ENCODE measurements at regions not wholly inside any gene's neighbourhood (a gene's known extent, or its start where the extent isn't known, plus 50 kb on each side); places are given as distances from the start of the nearest gene placed in this dataset.

DNA sequence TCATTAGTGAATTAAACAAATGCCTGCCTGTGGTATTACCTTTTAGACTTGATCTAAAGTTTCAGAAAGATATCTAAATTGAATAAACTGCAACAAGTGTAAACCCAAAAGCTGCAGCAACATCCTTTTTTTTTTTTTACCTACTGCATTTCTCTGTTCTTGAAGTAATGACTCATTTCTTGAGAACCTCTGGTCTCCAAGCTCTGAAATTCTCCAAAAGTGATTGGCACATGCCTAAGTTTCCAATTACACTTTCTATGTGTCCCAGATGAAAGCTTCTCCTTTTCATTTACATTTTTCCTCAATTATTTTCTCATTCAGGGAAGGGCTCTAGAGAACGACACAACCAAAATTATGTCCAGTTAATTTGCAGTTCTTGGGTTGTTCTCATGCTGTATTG, 435.2 kb upstream of the DCN start:
- TF ChIP-seq POLR2A (IDR thresholded peaks at IDR 0.05), result no peak
- TF ChIP-seq, protein P1, sequence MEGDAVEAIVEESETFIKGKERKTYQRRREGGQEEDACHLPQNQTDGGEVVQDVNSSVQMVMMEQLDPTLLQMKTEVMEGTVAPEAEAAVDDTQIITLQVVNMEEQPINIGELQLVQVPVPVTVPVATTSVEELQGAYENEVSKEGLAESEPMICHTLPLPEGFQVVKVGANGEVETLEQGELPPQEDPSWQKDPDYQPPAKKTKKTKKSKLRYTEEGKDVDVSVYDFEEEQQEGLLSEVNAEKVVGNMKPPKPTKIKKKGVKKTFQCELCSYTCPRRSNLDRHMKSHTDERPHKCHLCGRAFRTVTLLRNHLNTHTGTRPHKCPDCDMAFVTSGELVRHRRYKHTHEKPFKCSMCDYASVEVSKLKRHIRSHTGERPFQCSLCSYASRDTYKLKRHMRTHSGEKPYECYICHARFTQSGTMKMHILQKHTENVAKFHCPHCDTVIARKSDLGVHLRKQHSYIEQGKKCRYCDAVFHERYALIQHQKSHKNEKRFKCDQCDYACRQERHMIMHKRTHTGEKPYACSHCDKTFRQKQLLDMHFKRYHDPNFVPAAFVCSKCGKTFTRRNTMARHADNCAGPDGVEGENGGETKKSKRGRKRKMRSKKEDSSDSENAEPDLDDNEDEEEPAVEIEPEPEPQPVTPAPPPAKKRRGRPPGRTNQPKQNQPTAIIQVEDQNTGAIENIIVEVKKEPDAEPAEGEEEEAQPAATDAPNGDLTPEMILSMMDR (IDR thresholded peaks at IDR 0.05), result no peak

Data from heart left ventricle (tissue), 13 donors.